HFF-Myc (cell line): ENCODE measurements at regions not wholly inside any gene's neighbourhood (a gene's known extent, or its start where the extent isn't known, plus 50 kb on each side); places are given as distances from the start of the nearest gene placed in this dataset.

Source experiments
- DNase-seq: peaks from one replicate; pipeline ENCODE4 v3.0.0-alpha.2; 2011; ENCODE audit warnings: low read depth; ENCODE audit errors: extremely low read depth
- H3K4me3 ChIP-seq: replicated peaks from 2 replicates; pipeline ENCODE4 v1.5.1; 2011; ENCODE audit warnings: low read depth, mild to moderate bottlenecking, control low read depth, low read length
- TF ChIP-seq, protein P1 (sequence below): IDR thresholded peaks from 2 replicates; pipeline ENCODE4 v1.5.1; 2012; ENCODE audit warnings: mild to moderate bottlenecking, low read depth, low read length, control low read depth; ENCODE audit errors: missing control alignments

DNA sequence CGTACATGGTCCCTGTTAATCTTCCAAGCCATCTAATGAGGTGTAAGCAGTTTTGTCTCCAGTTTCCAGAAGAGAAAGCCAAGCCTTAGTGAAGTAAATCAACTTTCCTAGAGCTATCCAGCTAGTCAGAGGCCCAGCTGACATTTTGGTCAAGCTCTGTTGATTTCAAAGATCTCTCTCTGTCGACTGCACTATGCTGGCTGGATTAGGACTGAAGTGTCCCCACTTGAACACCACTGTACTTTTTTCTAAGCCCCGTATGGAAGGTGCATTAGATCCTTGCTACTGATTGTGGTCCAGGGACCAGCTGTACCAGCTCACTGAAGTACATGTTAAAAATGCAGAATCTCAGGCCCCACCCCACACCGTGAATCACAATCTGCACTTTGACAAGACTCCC is 176.5 kb upstream of the NAV2 start:
- TF ChIP-seq, protein P1, sequence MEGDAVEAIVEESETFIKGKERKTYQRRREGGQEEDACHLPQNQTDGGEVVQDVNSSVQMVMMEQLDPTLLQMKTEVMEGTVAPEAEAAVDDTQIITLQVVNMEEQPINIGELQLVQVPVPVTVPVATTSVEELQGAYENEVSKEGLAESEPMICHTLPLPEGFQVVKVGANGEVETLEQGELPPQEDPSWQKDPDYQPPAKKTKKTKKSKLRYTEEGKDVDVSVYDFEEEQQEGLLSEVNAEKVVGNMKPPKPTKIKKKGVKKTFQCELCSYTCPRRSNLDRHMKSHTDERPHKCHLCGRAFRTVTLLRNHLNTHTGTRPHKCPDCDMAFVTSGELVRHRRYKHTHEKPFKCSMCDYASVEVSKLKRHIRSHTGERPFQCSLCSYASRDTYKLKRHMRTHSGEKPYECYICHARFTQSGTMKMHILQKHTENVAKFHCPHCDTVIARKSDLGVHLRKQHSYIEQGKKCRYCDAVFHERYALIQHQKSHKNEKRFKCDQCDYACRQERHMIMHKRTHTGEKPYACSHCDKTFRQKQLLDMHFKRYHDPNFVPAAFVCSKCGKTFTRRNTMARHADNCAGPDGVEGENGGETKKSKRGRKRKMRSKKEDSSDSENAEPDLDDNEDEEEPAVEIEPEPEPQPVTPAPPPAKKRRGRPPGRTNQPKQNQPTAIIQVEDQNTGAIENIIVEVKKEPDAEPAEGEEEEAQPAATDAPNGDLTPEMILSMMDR: no peak

GRCh38 chr11:19530505-19530904 is 182.1 kb upstream of the NAV2 start:
- H3K4me3 ChIP-seq: no peak overlapping the region
- TF ChIP-seq, protein P1: no peak
- no peak for DNase-seq

More for the DNA sequence above, 176.5 kb upstream of the NAV2 start:
- DNase-seq: no peak
- H3K4me3 ChIP-seq: no peak overlapping the region

GRCh38 chr11:19526119-19526518 is 186.5 kb upstream of the NAV2 start:
- DNase-seq: no peak
- TF ChIP-seq, protein P1: no peak
- H3K4me3 ChIP-seq: no peak overlapping the region

- DNase-seq: no peak
- H3K4me3 ChIP-seq: no peak overlapping the region
- TF ChIP-seq, protein P1: no peak
Observed at GRCh38 chr11:19525714-19526113, 186.9 kb upstream of the NAV2 start.

DNA sequence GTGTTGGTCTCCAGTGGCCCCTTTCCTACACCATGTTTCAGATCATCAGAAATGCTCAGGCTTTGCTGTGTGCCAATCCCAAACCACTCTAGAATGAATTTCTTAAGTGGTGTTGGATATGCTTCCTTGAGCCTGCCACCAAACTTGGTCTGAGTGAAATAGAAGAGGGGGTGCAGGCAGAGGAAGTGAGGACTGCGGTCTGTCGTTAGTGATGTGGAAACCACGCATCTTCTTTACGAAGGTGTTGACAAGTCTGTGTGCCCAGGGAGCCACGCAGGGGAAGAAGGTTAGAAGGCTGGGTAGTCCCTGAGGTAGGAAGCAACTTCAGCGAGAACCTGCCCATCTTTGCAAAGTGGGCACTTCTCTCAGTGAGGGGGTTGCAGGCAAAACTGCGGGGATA is 187.4 kb upstream of the NAV2 start:
- no peak for DNase-seq
- no peak overlapping the region for H3K4me3 ChIP-seq
- TF ChIP-seq, protein P1: no peak

GRCh38 chr11:19524171-19524671 is 188.4 kb upstream of the NAV2 start:
- DNase-seq: no peak
- H3K4me3 ChIP-seq: no peak overlapping the region
- TF ChIP-seq, protein P1: no peak

- TF ChIP-seq, protein P1: no peak
- no peak for DNase-seq
- no peak overlapping the region for H3K4me3 ChIP-seq
Observed at GRCh38 chr11:19520681-19521080, 192.0 kb upstream of the NAV2 start.
